Liver (tissue), 8 donors: ENCODE measurements at regions not wholly inside any gene's neighbourhood (a gene's known extent, or its start where the extent isn't known, plus 50 kb on each side); places are given as distances from the start of the nearest gene placed in this dataset.
A peak's percentile ranks its signal among the peaks of the same experiment; 100 is the strongest.

Experiments used
- DNase-seq: peaks from one replicate; pipeline ENCODE4 v3.0.0-alpha.2; 2017; ENCODE audit warnings: low spot score
- H3K27ac ChIP-seq, 2 donors: one replicate each; pipeline ENCODE4 v1.7.0; 2013; ENCODE audit warnings: inconsistent platforms in 2 of 2, low read length in 2 of 2, control low read depth in 1 of 2, low read depth in 1 of 2, mild to moderate bottlenecking in 1 of 2
- H3K27me3 ChIP-seq, 4 donors: one replicate each; pipeline versions ENCODE4 v1.6.1 to v1.7.0; 2013; ENCODE audit warnings: low read length in 3 of 4, inconsistent platforms in 1 of 4, mild to moderate bottlenecking in 1 of 4, moderate library complexity in 1 of 4; ENCODE audit not compliant: control insufficient read depth in 4 of 4, insufficient read depth in 4 of 4
- H3K36me3 ChIP-seq, 4 donors: one replicate each; pipeline versions ENCODE4 v1.6.1 to v1.7.0; 2013; ENCODE audit warnings: low read length in 3 of 4, mild to moderate bottlenecking in 3 of 4, low read depth in 1 of 4, moderate library complexity in 1 of 4; ENCODE audit not compliant: control insufficient read depth in 4 of 4, insufficient read depth in 3 of 4
- H3K4me1 ChIP-seq, 4 donors: one replicate each; pipeline versions ENCODE4 v1.6.1 to v1.7.0; 2013; ENCODE audit warnings: low read length in 3 of 4, mild to moderate bottlenecking in 3 of 4, moderate library complexity in 1 of 4; ENCODE audit not compliant: control insufficient read depth in 4 of 4, insufficient read depth in 4 of 4
- H3K4me3 ChIP-seq, 3 donors: one replicate each; pipeline versions ENCODE4 v1.6.1 to v1.7.0; 2013; ENCODE audit warnings: low read length in 3 of 3, control low read depth in 1 of 3, low read depth in 1 of 3, mild to moderate bottlenecking in 1 of 3
- H3K9ac ChIP-seq, 2 donors: one replicate each; pipeline ENCODE4 v1.7.0; 2013; ENCODE audit warnings: low read length in 2 of 2, mild to moderate bottlenecking in 2 of 2, moderate library complexity in 2 of 2, control low read depth in 1 of 2, low read depth in 1 of 2
- H3K9me3 ChIP-seq, 4 donors: one replicate each; pipeline versions ENCODE4 v1.6.1 to v1.7.0; 2013; ENCODE audit warnings: low read length in 3 of 4; ENCODE audit not compliant: control insufficient read depth in 4 of 4
- FOXA1 ChIP-seq: IDR thresholded peaks from 2 replicates; pipeline ENCODE4 v1.6.1; 2016; ENCODE audit warnings: antibody characterized with exemption
- FOXA2 ChIP-seq: IDR thresholded peaks from 2 replicates; pipeline ENCODE4 v1.6.1; 2016; ENCODE audit warnings: antibody characterized with exemption
- HNF4A ChIP-seq, 2 donors: conservative IDR thresholded peaks; 2 replicates each; pipeline ENCODE4 v1.6.1; 2016; ENCODE audit warnings: antibody characterized with exemption in 2 of 2, mild to moderate bottlenecking in 2 of 2
- HNF4G ChIP-seq: IDR thresholded peaks from 2 replicates; pipeline ENCODE4 v1.6.1; 2016; ENCODE audit warnings: antibody characterized with exemption
- JUND ChIP-seq, 2 donors: IDR thresholded peaks; 2 replicates each; pipeline ENCODE4 v1.6.1; 2016; ENCODE audit warnings: antibody characterized with exemption in 2 of 2
- RAD21 ChIP-seq, 2 donors: IDR thresholded peaks; 2 replicates each; pipeline ENCODE4 v1.6.1; 2016; ENCODE audit warnings: antibody characterized with exemption in 2 of 2, mild to moderate bottlenecking in 2 of 2
- REST ChIP-seq: IDR thresholded peaks from 2 replicates; pipeline ENCODE4 v1.6.1; 2016; ENCODE audit warnings: antibody characterized with exemption, mild to moderate bottlenecking
- RXRA ChIP-seq, 2 donors: IDR thresholded peaks; 2 replicates each; pipeline ENCODE4 v1.6.1; 2017 to 2018; ENCODE audit warnings: antibody characterized with exemption in 2 of 2, mild to moderate bottlenecking in 1 of 2
- SP1 ChIP-seq: IDR thresholded peaks from 2 replicates; pipeline ENCODE4 v1.6.1; 2018; ENCODE audit warnings: antibody characterized with exemption, mild to moderate bottlenecking
- TAF1 ChIP-seq: conservative IDR thresholded peaks from 2 replicates; pipeline ENCODE4 v1.6.1; 2016; ENCODE audit warnings: antibody characterized with exemption, mild to moderate bottlenecking
- YY1 ChIP-seq: IDR thresholded peaks from 2 replicates; pipeline ENCODE4 v1.6.1; 2016; ENCODE audit warnings: antibody characterized with exemption, mild to moderate bottlenecking
- ZBTB33 ChIP-seq: IDR thresholded peaks from 2 replicates; pipeline ENCODE4 v1.6.1; 2016; ENCODE audit warnings: antibody characterized with exemption
- WGBS: extraction: QIAGEN DNeasy Blood & Tissue Kit; methylation state at CpG from one replicate; pipeline ENCODE4 v1.1.7; 2013; 5-methylcytosine and 5-hydroxymethylcytosine counted together
- TF ChIP-seq, protein P1 (sequence below): IDR thresholded peaks from 2 replicates; pipeline ENCODE4 v1.6.1; 2016; ENCODE audit warnings: antibody characterized with exemption
- TF ChIP-seq, protein P2 (sequence below): fragments of 150-350 bp; IDR thresholded peaks from 2 replicates; pipeline ENCODE4 v1.5.1; 2017; ENCODE audit warnings: improper control_type of control experiment, low read depth, low read length; ENCODE audit not compliant: missing input control
- donor health status: healthy.
- donor health status: healthy.
- donor health status: healthy.
- donor health status: healthy.
- donor health status: healthy.

DNA sequence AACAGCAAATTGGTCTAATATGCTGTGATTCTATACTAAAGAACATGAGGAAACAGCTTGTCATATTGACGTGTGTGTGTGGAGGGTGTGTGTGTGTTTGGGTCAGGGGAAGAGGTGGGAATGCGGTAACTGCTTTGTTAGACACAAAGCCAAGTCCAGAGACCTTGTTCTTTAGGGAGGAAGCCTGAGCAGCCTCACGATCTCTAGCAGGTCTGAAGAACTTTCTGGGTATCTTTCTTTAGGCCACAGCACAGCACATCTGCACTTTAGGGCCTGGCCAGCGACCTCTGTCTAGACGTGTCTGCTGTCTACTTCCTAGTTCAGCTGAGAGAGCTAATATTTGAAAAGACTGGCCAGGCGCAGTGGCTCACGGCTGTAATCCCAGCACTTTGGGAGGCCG, 220.0 kb upstream of the TPRG1 start:
- H3K27ac ChIP-seq, result peak overlapping the region; percentile 90 to 96
- H3K9me3 ChIP-seq, result no peaks in the 10 kb centered on the region
- WGBS, result 54% methylated on average over 8 of the region's 8 CpGs
- H3K27me3 ChIP-seq, result no peaks in the 10 kb centered on the region
- H3K9ac ChIP-seq, result no peak overlapping the region
- DNase-seq, result no peak
- no peaks in the 10 kb centered on the region for H3K36me3 ChIP-seq
- peaks cover 7 to 38% (median 20%) of the 10 kb centered on the region in 4 donors for H3K4me1 ChIP-seq
- H3K4me3 ChIP-seq, result no peak overlapping the region
- TF ChIP-seq, protein P1, sequence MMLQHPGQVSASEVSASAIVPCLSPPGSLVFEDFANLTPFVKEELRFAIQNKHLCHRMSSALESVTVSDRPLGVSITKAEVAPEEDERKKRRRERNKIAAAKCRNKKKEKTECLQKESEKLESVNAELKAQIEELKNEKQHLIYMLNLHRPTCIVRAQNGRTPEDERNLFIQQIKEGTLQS, result no peak
- TF ChIP-seq RAD21 (IDR thresholded peaks at IDR 0.05) (peak in 1 of 2 donors; percentile 6), FOXA2 (no peak), RXRA (IDR thresholded peaks at IDR 0.05) (peak in 1 of 2 donors; percentile 7)

DNA sequence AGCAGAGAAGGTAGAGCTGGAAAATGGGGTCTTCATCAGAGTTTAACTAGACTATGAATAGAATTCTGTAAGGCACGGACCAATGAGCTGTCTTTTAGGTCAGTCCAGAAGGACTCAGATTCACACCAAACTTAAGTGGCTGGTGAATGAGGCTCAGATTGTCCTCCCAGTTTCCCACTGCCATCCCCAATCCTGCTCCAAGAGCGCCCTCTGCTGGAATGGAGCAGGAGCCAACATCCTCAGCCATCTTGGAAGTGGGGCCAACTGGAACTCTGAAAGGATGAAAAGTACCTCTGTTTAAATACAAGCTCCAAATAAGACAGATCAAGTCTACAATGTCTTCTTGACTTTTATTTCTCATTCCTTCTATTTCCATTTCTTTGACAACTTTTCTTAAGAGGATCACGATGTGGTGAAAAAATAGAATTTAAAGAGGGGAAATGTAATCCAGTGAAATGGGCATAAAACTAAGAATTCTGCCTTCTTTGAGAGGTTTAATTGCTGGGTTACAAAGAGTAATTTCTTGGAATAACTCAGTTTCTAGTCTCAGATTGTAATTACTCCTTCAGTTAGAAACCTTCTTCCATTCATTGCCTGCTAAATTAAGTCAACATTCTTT, 217.1 kb upstream of the TPRG1 start:
- no peaks in the 10 kb centered on the region for H3K27me3 ChIP-seq
- no peaks in the 10 kb centered on the region for H3K9me3 ChIP-seq
- H3K27ac ChIP-seq, result peak overlapping the region; percentile 21 to 22
- H3K9ac ChIP-seq, result peak overlapping the region in 1 of 2 donors; percentile 9
- no peak overlapping the region for H3K4me3 ChIP-seq
- peaks cover 7 to 40% (median 23%) of the 10 kb centered on the region in 4 donors for H3K4me1 ChIP-seq
- TF ChIP-seq HNF4G, result peak; percentile 17
- peak in 1 of 2 donors; percentile 30 for TF ChIP-seq HNF4A (conservative IDR thresholded peaks at IDR 0.05)
- TF ChIP-seq, protein P2, sequence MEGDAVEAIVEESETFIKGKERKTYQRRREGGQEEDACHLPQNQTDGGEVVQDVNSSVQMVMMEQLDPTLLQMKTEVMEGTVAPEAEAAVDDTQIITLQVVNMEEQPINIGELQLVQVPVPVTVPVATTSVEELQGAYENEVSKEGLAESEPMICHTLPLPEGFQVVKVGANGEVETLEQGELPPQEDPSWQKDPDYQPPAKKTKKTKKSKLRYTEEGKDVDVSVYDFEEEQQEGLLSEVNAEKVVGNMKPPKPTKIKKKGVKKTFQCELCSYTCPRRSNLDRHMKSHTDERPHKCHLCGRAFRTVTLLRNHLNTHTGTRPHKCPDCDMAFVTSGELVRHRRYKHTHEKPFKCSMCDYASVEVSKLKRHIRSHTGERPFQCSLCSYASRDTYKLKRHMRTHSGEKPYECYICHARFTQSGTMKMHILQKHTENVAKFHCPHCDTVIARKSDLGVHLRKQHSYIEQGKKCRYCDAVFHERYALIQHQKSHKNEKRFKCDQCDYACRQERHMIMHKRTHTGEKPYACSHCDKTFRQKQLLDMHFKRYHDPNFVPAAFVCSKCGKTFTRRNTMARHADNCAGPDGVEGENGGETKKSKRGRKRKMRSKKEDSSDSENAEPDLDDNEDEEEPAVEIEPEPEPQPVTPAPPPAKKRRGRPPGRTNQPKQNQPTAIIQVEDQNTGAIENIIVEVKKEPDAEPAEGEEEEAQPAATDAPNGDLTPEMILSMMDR, result peak; percentile 96
- peak; percentile 95 for TF ChIP-seq YY1
- no peak for TF ChIP-seq TAF1
- no peak for TF ChIP-seq FOXA1
- peak; percentile 20 to 55 for TF ChIP-seq RXRA (IDR thresholded peaks at IDR 0.05)
- peak in 1 of 2 donors; percentile 51 for TF ChIP-seq JUND (IDR thresholded peaks at IDR 0.05)
- TF ChIP-seq ZBTB33, result no peak
- peak; percentile 100 for TF ChIP-seq RAD21 (IDR thresholded peaks at IDR 0.05)
- TF ChIP-seq REST, result no peak
- no peak for TF ChIP-seq SP1
- DNase-seq, result peak; percentile 76
- WGBS, result 30% methylated on average over 3 of the region's 3 CpGs
- no peaks in the 10 kb centered on the region for H3K36me3 ChIP-seq
